H1 (cell line): ENCODE measurements at regions not wholly inside any gene's neighbourhood (a gene's known extent, or its start where the extent isn't known, plus 50 kb on each side); places are given as distances from the start of the nearest gene placed in this dataset.

Experiments used
- CTCF ChIA-PET: fragments of 300-600 bp; sonication (Branson Sonifier 250); formaldehyde crosslinking; loops from one replicate; lab custom pipeline; 2021; ENCODE audit not compliant: partially characterized antibody; lab: Charles Lee
- POLR2A ChIA-PET: fragments of 300-600 bp; sonication (Branson Sonifier 250); formaldehyde crosslinking; loops from one replicate; lab custom pipeline; 2021; ENCODE audit warnings: inconsistent platforms; ENCODE audit not compliant: partially characterized antibody; lab: Charles Lee
- DNase-seq, 2 experiments: peaks; one replicate each; pipeline versions ENCODE4 v3.0.0 to v3.0.0-alpha.2; 2010 to 2022; ENCODE audit warnings: low spot score in 2 of 2, low read depth in 1 of 2, mixed read lengths in 1 of 2
- FAIRE-seq: peaks from 2 replicates; lab custom pipeline; 2011; peaks lifted over from hg19 to GRCh38; lab: Jason Lieb, UNC
- H2AFZ ChIP-seq: 2 replicates; pipeline ENCODE4 v1.8.1; 2012; ENCODE audit warnings: low read length, inconsistent platforms
- H2AK5ac ChIP-seq: 2 replicates; pipeline ENCODE4 v1.6.1; 2013; ENCODE audit warnings: low read depth, low read length
- H2BK120ac ChIP-seq: replicated peaks from 2 replicates; pipeline ENCODE3; 2013; ENCODE audit warnings: low read depth, low read length, inconsistent platforms
- H2BK12ac ChIP-seq: 2 replicates; pipeline ENCODE4 v1.6.1; 2013; ENCODE audit warnings: low read depth, low read length
- H2BK15ac ChIP-seq: 2 replicates; pipeline ENCODE4 v1.6.1; 2013; ENCODE audit warnings: low read length
- H2BK20ac ChIP-seq: 2 replicates; pipeline ENCODE4 v1.6.1; 2013; ENCODE audit warnings: low read length
- H2BK5ac ChIP-seq: 2 replicates; pipeline ENCODE4 v1.6.1; 2013; ENCODE audit warnings: low read depth, low read length
- H3K14ac ChIP-seq: 2 replicates; pipeline ENCODE4 v1.6.1; 2013; ENCODE audit warnings: inconsistent platforms; ENCODE audit not compliant: insufficient read length
- H3K18ac ChIP-seq: 2 replicates; pipeline ENCODE4 v1.6.1; 2013; ENCODE audit warnings: low read length; ENCODE audit errors: extremely low read depth
- H3K23ac ChIP-seq: 2 replicates; pipeline ENCODE4 v1.6.1; 2013; ENCODE audit warnings: inconsistent platforms; ENCODE audit not compliant: insufficient read length
- H3K23me2 ChIP-seq: 2 replicates; pipeline ENCODE4 v1.6.1; 2013; ENCODE audit warnings: low read depth, low read length
- H3K27ac ChIP-seq: 2 replicates; pipeline ENCODE4 v1.6.1; 2011; ENCODE audit warnings: low read depth, low read length, inconsistent platforms
- H3K27me3 ChIP-seq, 4 experiments: replicated peaks in 1 of 4; 1 replicate in 1 of 4; 2 replicates in 3 of 4; pipeline versions ENCODE4 v1.6.1 to v1.8.1; 2011 to 2013; ENCODE audit warnings: low read length in 3 of 4, mild to moderate bottlenecking in 3 of 4, inconsistent platforms in 2 of 4, mixed read lengths in 2 of 4, moderate library complexity in 1 of 4; ENCODE audit not compliant: control insufficient read depth in 3 of 4, insufficient read depth in 3 of 4; ENCODE audit errors: extremely low read depth in 1 of 4
- H3K36me3 ChIP-seq, 4 experiments: 2 replicates each; pipeline versions ENCODE4 v1.6.1 to v1.8.1; 2011 to 2013; ENCODE audit warnings: mild to moderate bottlenecking in 4 of 4, low read length in 3 of 4, moderate library complexity in 2 of 4, control low read depth in 1 of 4, inconsistent platforms in 1 of 4; ENCODE audit not compliant: insufficient read depth in 4 of 4, control insufficient read depth in 2 of 4
- H3K4ac ChIP-seq: replicated peaks from 2 replicates; pipeline ENCODE3; 2013; ENCODE audit warnings: low read length, low read depth, mixed read lengths, inconsistent platforms; ENCODE audit not compliant: insufficient read length
- H3K4me1 ChIP-seq, 4 experiments: replicated peaks in 1 of 4; 1 replicate in 1 of 4; 2 replicates in 3 of 4; pipeline versions ENCODE4 v1.6.1 to v1.8.1; 2011 to 2013; ENCODE audit warnings: low read length in 3 of 4, inconsistent platforms in 2 of 4, mixed read lengths in 1 of 4; ENCODE audit not compliant: insufficient read depth in 4 of 4, control insufficient read depth in 3 of 4
- H3K4me2 ChIP-seq, 2 experiments: 2 replicates each; pipeline versions ENCODE4 v1.6.1 to v1.8.1; 2011 to 2013; ENCODE audit warnings: low read depth in 2 of 2, low read length in 2 of 2, control low read depth in 1 of 2, inconsistent platforms in 1 of 2, mild to moderate bottlenecking in 1 of 2; ENCODE audit not compliant: insufficient read depth in 1 of 2
- H3K4me3 ChIP-seq, 4 experiments: fragments of 200-600, 300-600 bp in 1 of 4; sonication (generic), shearing (Covaris generic), sonication (Bioruptor Twin) in 1 of 4; 2 replicates each; pipeline versions ENCODE4 v1.5.1 to v1.8.1; 2011 to 2016; ENCODE audit warnings: low read length in 4 of 4, low read depth in 3 of 4, control low read depth in 2 of 4, inconsistent platforms in 2 of 4, mild to moderate bottlenecking in 2 of 4, mixed read lengths in 1 of 4, moderate library complexity in 1 of 4; ENCODE audit not compliant: insufficient read depth in 2 of 4; ENCODE audit errors: extremely low read depth in 1 of 4
- H3K56ac ChIP-seq: replicated peaks from 2 replicates; pipeline ENCODE3; 2013; ENCODE audit warnings: low read depth, mild to moderate bottlenecking, mixed read lengths, low read length, inconsistent platforms; ENCODE audit not compliant: insufficient read length
- H3K79me1 ChIP-seq: 2 replicates; pipeline ENCODE4 v1.6.1; 2013; ENCODE audit warnings: low read depth, low read length, control low read depth
- H3K79me2 ChIP-seq, 2 experiments: 2 replicates each; pipeline versions ENCODE4 v1.6.1 to v1.8.1; 2012 to 2013; ENCODE audit warnings: low read length in 2 of 2, mild to moderate bottlenecking in 2 of 2, inconsistent platforms in 1 of 2; ENCODE audit not compliant: insufficient read depth in 2 of 2, control insufficient read depth in 1 of 2
- H3K9ac ChIP-seq, 4 experiments: replicated peaks in 1 of 4; 1 replicate in 1 of 4; 2 replicates in 3 of 4; pipeline versions ENCODE4 v1.6.1 to v1.8.1; 2011 to 2013; ENCODE audit warnings: low read depth in 3 of 4, low read length in 3 of 4, control low read depth in 2 of 4, mild to moderate bottlenecking in 2 of 4, moderate library complexity in 2 of 4, inconsistent platforms in 1 of 4; ENCODE audit errors: extremely low read depth in 1 of 4
- H3K9me3 ChIP-seq, 2 experiments: 2 replicates each; pipeline versions ENCODE4 v1.6.1 to v1.8.1; 2012 to 2013; ENCODE audit warnings: mild to moderate bottlenecking in 2 of 2, moderate library complexity in 2 of 2, control low read depth in 1 of 2, inconsistent platforms in 1 of 2, low read depth in 1 of 2, low read length in 1 of 2, mixed read lengths in 1 of 2; ENCODE audit not compliant: insufficient read depth in 2 of 2
- H4K20me1 ChIP-seq, 2 experiments: replicated peaks in 1 of 2; 2 replicates each; pipeline versions ENCODE3 to v1.8.1; 2011 to 2013; ENCODE audit warnings: inconsistent platforms in 2 of 2, low read length in 2 of 2, mild to moderate bottlenecking in 1 of 2; ENCODE audit not compliant: insufficient read depth in 2 of 2, control insufficient read depth in 1 of 2
- H4K5ac ChIP-seq: 2 replicates; pipeline ENCODE4 v1.6.1; 2013; ENCODE audit warnings: low read length, low read depth, mixed read lengths, inconsistent platforms; ENCODE audit not compliant: insufficient read length
- H4K8ac ChIP-seq: 2 replicates; pipeline ENCODE4 v1.8.0; 2013; ENCODE audit warnings: mild to moderate bottlenecking, moderate library complexity, low read length, inconsistent platforms; ENCODE audit not compliant: insufficient read depth; ENCODE audit errors: extremely low read depth
- H4K91ac ChIP-seq: replicated peaks from 2 replicates; pipeline ENCODE3; 2013; ENCODE audit warnings: low read length, mixed read lengths, inconsistent platforms; ENCODE audit not compliant: insufficient read length
- CTBP2 ChIP-seq: IDR thresholded peaks from 2 replicates; pipeline ENCODE4 v1.7.0; 2011; ENCODE audit warnings: borderline replicate concordance, mild to moderate bottlenecking, moderate library complexity, mixed read lengths, low read length; ENCODE audit not compliant: insufficient read depth, insufficient read length
- CTCF ChIP-seq, 3 experiments: IDR thresholded peaks; 1 replicate in 2 of 3; 2 replicates in 1 of 3; pipeline versions ENCODE4 v1.5.1 to v1.6.1; 2011; ENCODE audit warnings: low read length in 3 of 3, mild to moderate bottlenecking in 3 of 3, inconsistent platforms in 2 of 3, low read depth in 1 of 3, moderate library complexity in 1 of 3; ENCODE audit not compliant: insufficient read depth in 1 of 3; ENCODE audit errors: control extremely low read depth in 1 of 3
- GABPA ChIP-seq: IDR thresholded peaks from 2 replicates; pipeline ENCODE4 v1.6.1; 2011; ENCODE audit warnings: mild to moderate bottlenecking, low read length, moderate library complexity, borderline replicate concordance; ENCODE audit not compliant: insufficient read depth
- HDAC6 ChIP-seq: IDR thresholded peaks from one replicate; pipeline ENCODE4 v1.7.1; 2012; ENCODE audit warnings: low read depth, mild to moderate bottlenecking, inconsistent platforms, low read length, moderate library complexity
- POU5F1 ChIP-seq: IDR thresholded peaks from 2 replicates; pipeline ENCODE4 v1.6.1; 2011; ENCODE audit warnings: low read depth, mild to moderate bottlenecking, low read length, moderate library complexity
- RAD21 ChIP-seq, 2 experiments: IDR thresholded peaks in 1 of 2; conservative IDR thresholded peaks in 1 of 2; 2 replicates each; pipeline ENCODE4 v1.6.1; 2011; ENCODE audit warnings: low read depth in 2 of 2, low read length in 2 of 2, improper control_type of control experiment in 1 of 2, inconsistent platforms in 1 of 2, mild to moderate bottlenecking in 1 of 2, moderate library complexity in 1 of 2
- TAF1 ChIP-seq: IDR thresholded peaks from 2 replicates; pipeline ENCODE4 v1.6.1; 2011; ENCODE audit warnings: mild to moderate bottlenecking, low read depth, low read length
- TAF7 ChIP-seq: optimal IDR thresholded peaks from 2 replicates; pipeline ENCODE3; 2011; ENCODE audit warnings: low read depth, mild to moderate bottlenecking, inconsistent platforms, low read length, moderate library complexity, borderline replicate concordance
- WGBS, 2 experiments: shearing (Covaris generic) in 1 of 2; methylation state at CpG; one replicate each; pipeline versions ENCODE4 v1.1.6 to v1.1.7; 2013 to 2015; ENCODE audit warnings: low lambda C conversion rate in 2 of 2, mixed read lengths in 2 of 2, inconsistent platforms in 1 of 2, low coverage in 1 of 2, missing lambda C conversion rate in 1 of 2; ENCODE audit not compliant: insufficient replicate concordance in 2 of 2, insufficient coverage in 1 of 2, insufficient read length in 1 of 2; ENCODE audit errors: extremely low coverage in 1 of 2, missing lambda C conversion rate in 1 of 2; 5-methylcytosine and 5-hydroxymethylcytosine counted together

- Histone ChIP-seq H4K20me1 (peaks cover 0 to 2% of the 10 kb centered on the region in 2 experiments), H3K4ac (no peak overlapping the region), H4K5ac (no peak overlapping the region), H2BK20ac (no peak overlapping the region), H2AFZ (no peak overlapping the region), H3K23ac (no peak overlapping the region), H2BK12ac (no peak overlapping the region), H3K4me1 (no peaks in the 10 kb centered on the region), H2AK5ac (no peak overlapping the region), H3K4me3 (no peak overlapping the region), H3K4me2 (no peak overlapping the region), H3K56ac (no peak overlapping the region), H3K79me1 (no peaks in the 10 kb centered on the region), H2BK120ac (no peak overlapping the region), H3K18ac (no peak overlapping the region), H3K14ac (no peak overlapping the region), H3K9me3 (no peaks in the 10 kb centered on the region; a peak in 1 of 4 replicates), H3K9ac (no peak overlapping the region), H4K91ac (no peak overlapping the region), H3K36me3 (no peaks in the 10 kb centered on the region; a peak in 1 of 8 replicates), H3K27me3 (no peaks in the 10 kb centered on the region), H3K79me2 (peaks cover 0 to 7% of the 10 kb centered on the region in 2 experiments; a peak in 2 of 4 replicates), H4K8ac (no peak overlapping the region), H2BK15ac (no peak overlapping the region), H2BK5ac (no peak overlapping the region), H3K27ac (no peak overlapping the region), H3K23me2 (no peaks in the 10 kb centered on the region)
- WGBS, 2 experiments: 79% methylated on average over 3 of the region's 3 CpGs; no CpG with 5 or more reads in 1 of the 2 experiments
- CTCF ChIA-PET: interaction anchor here (0.9 to 1.4 kb wide), 7 partner anchors 9 to 69 kb away, joined by 3 to 6 read pairs (median 4); no protein-coding TSS in a partner anchor
- POLR2A ChIA-PET: interaction anchor here (1.9 kb wide), 1 partner anchor 45 kb away, joined by 4 read pairs; no protein-coding TSS in a partner anchor
- TF ChIP-seq TAF1 (no peak), HDAC6 (no peak), CTCF (IDR thresholded peaks at IDR 0.05; ENCODE audit: control extremely low read depth in 1 of 3, insufficient read depth in 1 of 3, low read depth in 1 of 3, low read length in 3 of 3) (peak in 2 of 3 experiments; percentile 1 to 52; a peak in 1 of 4 replicates), GABPA (no peak), POU5F1 (no peak), TAF7 (no peak), RAD21 (IDR thresholded peaks at IDR 0.05 in 1 of 2, conservative IDR thresholded peaks at IDR 0.05 in 1 of 2; ENCODE audit: low read depth in 2 of 2, low read length in 2 of 2) (peak; percentile 20 to 42; a peak in 1 of 4 replicates), CTBP2 (no peak)
- DNase-seq (no peak), FAIRE-seq (peak; percentile 87)
Observed at GRCh38 chr3:176359211-176359610, 838.1 kb downstream of the TBL1XR1 start.
